Upper lobe of left lung (tissue), 4 donors: ENCODE measurements at regions not wholly inside any gene's neighbourhood (a gene's known extent, or its start where the extent isn't known, plus 50 kb on each side); places are given as distances from the start of the nearest gene placed in this dataset.

Experiments
- CTCF ChIP-seq, 6 experiments: fragments of 450-650 bp in 4 of 6; fragments of 200-600 bp in 2 of 6; sonication (generic) in 2 of 6; IDR thresholded peaks; one replicate each; pipeline ENCODE4 v1.5.1; 2016 to 2019; ENCODE audit warnings: antibody characterized with exemption in 6 of 6
- EP300 ChIP-seq, 4 donors: sonication (generic); formaldehyde crosslinking; IDR thresholded peaks; one replicate each; pipeline ENCODE4 v1.5.1; 2017; ENCODE audit warnings: antibody characterized with exemption in 4 of 4, control low read depth in 2 of 4
- POLR2A ChIP-seq, 4 donors: fragments of 450-650 bp; IDR thresholded peaks; one replicate each; pipeline ENCODE4 v1.5.1; 2016 to 2017; ENCODE audit warnings: antibody characterized with exemption in 4 of 4, mild to moderate bottlenecking in 2 of 4

- TF ChIP-seq CTCF (IDR thresholded peaks at IDR 0.05) = no peak
- TF ChIP-seq POLR2A (IDR thresholded peaks at IDR 0.05) = no peak
- TF ChIP-seq EP300 (IDR thresholded peaks at IDR 0.05) = no peak
Observed at GRCh38 chr2:220296174-220296573, 668.7 kb downstream of the SLC4A3 start.
